ENCODE measurements at regions not wholly inside any gene's neighbourhood (a gene's known extent, or its start where the extent isn't known, plus 50 kb on each side); places are given as distances from the start of the nearest gene placed in this dataset.

DNA sequence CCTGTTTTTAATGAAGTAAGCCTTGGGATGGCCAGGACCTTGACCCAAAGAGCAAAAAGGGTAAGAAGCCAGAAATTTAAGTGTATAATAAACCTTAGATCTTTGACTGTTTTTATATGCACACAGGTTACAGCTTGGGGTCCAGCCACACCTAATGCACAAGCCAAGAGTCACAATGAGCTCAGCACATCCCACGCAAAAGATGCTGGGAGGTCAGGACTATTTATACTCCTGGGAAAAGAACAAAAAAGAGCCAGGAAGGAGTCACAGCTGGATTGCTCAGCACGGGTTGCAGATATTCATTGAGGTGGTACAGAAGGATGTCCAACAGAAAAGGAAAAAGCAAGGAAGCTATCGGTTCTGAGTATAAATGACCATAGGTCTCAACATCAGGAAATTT lies 536.3 kb downstream of the NTRK3 start:
- no peak for TF ChIP-seq ZBTB7A (tag by site-specific recombination; IDR thresholded peaks at IDR 0.05; ENCODE audit: low read depth)
- no peak for TF ChIP-seq KLF7 (tag by site-specific recombination; IDR thresholded peaks at IDR 0.05; ENCODE audit: borderline replicate concordance)
- TF ChIP-seq, protein P1, sequence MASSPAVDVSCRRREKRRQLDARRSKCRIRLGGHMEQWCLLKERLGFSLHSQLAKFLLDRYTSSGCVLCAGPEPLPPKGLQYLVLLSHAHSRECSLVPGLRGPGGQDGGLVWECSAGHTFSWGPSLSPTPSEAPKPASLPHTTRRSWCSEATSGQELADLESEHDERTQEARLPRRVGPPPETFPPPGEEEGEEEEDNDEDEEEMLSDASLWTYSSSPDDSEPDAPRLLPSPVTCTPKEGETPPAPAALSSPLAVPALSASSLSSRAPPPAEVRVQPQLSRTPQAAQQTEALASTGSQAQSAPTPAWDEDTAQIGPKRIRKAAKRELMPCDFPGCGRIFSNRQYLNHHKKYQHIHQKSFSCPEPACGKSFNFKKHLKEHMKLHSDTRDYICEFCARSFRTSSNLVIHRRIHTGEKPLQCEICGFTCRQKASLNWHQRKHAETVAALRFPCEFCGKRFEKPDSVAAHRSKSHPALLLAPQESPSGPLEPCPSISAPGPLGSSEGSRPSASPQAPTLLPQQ (tag by site-specific recombination; IDR thresholded peaks at IDR 0.05) = no peak
- no peak for TF ChIP-seq ZBTB21 (tag by site-specific recombination; IDR thresholded peaks at IDR 0.05)
- TF ChIP-seq ZNF670 (tag by site-specific recombination; IDR thresholded peaks at IDR 0.05; ENCODE audit: low read depth) = no peak
- TF ChIP-seq YY1 (tag by site-specific recombination; IDR thresholded peaks at IDR 0.05) = no peak
- TF ChIP-seq, protein P2, sequence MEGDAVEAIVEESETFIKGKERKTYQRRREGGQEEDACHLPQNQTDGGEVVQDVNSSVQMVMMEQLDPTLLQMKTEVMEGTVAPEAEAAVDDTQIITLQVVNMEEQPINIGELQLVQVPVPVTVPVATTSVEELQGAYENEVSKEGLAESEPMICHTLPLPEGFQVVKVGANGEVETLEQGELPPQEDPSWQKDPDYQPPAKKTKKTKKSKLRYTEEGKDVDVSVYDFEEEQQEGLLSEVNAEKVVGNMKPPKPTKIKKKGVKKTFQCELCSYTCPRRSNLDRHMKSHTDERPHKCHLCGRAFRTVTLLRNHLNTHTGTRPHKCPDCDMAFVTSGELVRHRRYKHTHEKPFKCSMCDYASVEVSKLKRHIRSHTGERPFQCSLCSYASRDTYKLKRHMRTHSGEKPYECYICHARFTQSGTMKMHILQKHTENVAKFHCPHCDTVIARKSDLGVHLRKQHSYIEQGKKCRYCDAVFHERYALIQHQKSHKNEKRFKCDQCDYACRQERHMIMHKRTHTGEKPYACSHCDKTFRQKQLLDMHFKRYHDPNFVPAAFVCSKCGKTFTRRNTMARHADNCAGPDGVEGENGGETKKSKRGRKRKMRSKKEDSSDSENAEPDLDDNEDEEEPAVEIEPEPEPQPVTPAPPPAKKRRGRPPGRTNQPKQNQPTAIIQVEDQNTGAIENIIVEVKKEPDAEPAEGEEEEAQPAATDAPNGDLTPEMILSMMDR (tag by site-specific recombination; IDR thresholded peaks at IDR 0.05) = no peak
- TF ChIP-seq ZNF776 (tag by site-specific recombination; IDR thresholded peaks at IDR 0.05; ENCODE audit: borderline replicate concordance) = no peak
- TF ChIP-seq, protein P3, sequence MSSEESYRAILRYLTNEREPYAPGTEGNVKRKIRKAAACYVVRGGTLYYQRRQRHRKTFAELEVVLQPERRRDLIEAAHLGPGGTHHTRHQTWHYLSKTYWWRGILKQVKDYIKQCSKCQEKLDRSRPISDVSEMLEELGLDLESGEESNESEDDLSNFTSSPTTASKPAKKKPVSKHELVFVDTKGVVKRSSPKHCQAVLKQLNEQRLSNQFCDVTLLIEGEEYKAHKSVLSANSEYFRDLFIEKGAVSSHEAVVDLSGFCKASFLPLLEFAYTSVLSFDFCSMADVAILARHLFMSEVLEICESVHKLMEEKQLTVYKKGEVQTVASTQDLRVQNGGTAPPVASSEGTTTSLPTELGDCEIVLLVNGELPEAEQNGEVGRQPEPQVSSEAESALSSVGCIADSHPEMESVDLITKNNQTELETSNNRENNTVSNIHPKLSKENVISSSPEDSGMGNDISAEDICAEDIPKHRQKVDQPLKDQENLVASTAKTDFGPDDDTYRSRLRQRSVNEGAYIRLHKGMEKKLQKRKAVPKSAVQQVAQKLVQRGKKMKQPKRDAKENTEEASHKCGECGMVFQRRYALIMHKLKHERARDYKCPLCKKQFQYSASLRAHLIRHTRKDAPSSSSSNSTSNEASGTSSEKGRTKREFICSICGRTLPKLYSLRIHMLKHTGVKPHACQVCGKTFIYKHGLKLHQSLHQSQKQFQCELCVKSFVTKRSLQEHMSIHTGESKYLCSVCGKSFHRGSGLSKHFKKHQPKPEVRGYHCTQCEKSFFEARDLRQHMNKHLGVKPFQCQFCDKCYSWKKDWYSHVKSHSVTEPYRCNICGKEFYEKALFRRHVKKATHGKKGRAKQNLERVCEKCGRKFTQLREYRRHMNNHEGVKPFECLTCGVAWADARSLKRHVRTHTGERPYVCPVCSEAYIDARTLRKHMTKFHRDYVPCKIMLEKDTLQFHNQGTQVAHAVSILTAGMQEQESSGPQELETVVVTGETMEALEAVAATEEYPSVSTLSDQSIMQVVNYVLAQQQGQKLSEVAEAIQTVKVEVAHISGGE (tag by site-specific recombination; conservative IDR thresholded peaks at IDR 0.05; ENCODE audit: low read depth) = no peak
- no peak for TF ChIP-seq GLI4 (tag by site-specific recombination; IDR thresholded peaks at IDR 0.05)
- no peak for TF ChIP-seq ZFHX2 (tag by site-specific recombination; conservative IDR thresholded peaks at IDR 0.05)
